ENCODE measurements at regions not wholly inside any gene's neighbourhood (a gene's known extent, or its start where the extent isn't known, plus 50 kb on each side); places are given as distances from the start of the nearest gene placed in this dataset.
A peak's percentile ranks its signal among the peaks of the same experiment; 100 is the strongest.
"Not testable (repeated sequence)": the region's sequence is repeated elsewhere in the genome, so short reads cannot be mapped to it uniquely, and the experiment has no call there.

DNA sequence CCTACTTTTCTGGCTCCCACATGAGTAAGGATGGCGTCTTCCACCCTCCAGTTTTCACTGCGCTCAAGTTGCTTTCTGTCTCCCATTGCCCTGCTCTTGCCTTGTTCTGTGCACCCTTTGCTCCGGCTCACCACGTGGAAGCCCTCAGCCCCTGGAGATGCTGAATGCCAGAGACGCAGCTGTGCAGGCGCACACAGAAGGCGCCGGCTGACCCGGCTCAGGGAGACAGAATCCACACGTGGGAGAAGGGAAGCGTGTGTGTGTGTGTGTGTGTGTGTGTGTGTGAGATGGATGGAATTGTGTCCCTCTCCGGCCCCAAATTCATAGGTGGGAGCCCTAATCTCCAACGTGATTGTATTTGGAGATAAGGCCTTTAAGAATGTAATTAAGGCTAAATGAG lies 118.2 kb upstream of the ERRFI1 start:
- no peak for DNase-seq (ENCODE audit: low read depth)

DNA sequence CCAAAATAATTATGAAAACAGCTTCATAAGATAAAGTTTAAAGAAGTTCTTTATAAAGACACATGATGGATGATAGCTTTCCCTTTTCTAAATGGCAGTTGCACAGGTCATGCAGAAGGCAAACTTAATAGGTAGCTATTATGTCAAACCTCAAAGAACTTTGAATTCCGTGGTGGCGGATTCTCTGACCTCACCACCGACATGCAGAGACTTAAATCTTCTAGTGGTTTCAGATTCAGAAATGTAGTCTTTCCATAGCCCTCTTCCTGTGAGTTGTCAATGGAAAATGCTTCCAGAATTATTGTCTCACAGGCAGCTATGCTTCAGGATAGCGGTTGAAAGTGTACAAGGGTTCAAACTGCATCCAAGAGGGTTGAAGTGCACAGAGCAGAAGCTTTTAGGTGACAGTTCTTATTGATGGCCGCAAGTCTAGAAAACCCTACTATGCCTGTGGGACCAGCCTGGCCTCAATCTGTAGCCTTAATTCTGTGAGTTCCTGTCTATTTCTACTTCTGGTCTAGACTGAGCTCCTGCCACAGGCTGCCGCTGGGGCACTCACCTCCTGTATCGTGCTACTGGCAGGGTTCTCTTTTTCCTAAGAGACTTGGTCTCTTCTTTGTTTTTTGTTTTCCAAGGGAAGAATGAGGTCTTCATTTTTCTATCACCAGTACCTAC lies 117.0 kb upstream of the ERRFI1 start:
- no peak for DNase-seq (ENCODE audit: low read depth)

DNA sequence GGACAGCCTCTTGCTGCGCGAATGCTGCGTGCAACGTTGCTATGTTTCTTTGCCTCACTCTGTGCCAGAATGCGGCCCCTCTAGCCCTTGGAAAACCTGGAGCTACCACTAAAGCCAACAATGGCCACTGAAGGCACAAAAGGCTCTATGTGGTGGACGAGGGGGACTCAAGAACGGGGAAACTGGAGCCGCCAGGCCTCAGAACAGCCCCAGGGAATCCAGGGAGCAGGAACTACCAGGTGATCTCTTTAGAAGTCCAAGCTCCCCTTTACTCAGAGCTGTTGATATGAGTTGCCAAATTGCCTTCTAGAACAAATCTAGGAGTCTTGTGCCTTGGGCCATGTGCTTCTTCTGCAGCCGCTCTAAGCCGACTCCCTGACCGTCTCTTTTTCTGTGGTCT lies 113.8 kb upstream of the ERRFI1 start:
- no peak for DNase-seq (ENCODE audit: low read depth)

DNA sequence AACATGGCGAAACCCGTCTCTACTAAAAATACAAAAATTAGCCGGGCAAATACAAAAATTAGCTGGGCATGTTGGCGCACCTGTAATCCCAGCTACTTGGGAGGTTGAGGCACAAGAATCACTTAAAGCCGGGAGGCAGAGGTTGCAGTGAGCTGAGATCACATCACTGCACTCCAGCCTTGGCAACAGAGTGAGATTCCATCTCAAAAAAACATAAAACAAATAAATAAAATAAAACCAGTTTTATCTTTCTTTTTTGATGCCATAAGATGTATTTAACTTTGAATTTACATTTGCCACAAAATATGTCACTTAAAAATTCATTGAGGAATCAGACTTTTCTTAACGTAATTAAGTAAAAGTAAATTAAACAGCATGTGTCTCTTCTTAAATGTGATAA lies 113.3 kb upstream of the ERRFI1 start:
- DNase-seq (ENCODE audit: low read depth): no peak

DNA sequence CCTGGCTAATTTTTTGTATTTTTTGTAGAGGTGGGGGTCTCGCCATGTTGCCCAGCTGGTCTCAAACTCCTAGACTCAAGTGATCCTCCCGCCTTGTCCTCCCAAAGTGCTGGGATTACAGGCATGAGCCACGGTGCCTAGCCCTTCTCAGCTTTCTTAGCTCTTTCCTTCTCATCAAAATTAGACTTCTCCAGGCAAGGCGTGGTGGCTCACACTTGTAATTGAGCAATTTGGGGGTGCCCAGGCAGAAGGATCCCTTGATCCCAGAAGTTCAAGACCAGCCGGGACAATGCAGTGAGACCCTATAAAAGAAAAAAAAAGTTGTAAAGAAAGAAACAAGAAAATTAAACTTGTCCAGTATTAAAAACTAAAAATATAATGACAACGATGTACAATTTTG lies 112.6 kb upstream of the ERRFI1 start:
- no peak for DNase-seq (ENCODE audit: low read depth)

DNA sequence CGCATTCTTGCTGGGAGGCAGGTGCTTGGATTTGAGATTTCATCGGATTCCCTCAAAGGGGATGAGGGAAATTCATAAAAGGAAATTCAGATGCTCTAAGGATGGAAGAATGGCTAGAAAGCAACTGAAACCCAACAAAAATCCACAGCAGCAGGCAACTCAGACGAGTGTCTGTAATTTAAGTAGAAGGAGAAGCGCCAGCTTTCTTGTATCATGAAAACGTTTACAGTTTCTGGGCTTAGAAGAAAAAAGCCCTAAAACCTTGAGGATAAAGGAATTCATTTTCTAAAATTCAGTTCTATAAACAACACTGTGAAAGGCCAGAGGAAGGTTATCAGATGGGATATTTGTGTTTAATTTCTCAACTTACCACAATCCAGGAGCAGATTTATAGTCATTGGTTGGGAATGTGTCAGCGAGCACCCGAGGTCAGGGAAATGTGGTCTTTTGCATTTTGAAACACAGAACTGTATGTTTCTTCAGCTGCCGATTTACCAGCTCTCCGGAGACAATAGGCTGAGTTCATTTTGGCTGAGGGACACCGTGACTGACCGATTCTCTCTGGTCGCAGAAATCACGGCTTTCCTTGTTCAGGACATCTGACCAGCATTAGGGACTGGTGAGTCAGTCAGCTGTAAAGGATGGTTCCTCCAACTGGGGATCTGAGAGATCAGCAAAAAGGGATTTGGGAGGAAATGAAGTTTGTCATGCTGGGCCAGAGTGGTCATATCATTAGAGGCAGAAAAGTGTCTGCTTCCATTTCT lies 111.6 kb upstream of the ERRFI1 start:
- peak; percentile 96 for DNase-seq (ENCODE audit: low read depth)

DNA sequence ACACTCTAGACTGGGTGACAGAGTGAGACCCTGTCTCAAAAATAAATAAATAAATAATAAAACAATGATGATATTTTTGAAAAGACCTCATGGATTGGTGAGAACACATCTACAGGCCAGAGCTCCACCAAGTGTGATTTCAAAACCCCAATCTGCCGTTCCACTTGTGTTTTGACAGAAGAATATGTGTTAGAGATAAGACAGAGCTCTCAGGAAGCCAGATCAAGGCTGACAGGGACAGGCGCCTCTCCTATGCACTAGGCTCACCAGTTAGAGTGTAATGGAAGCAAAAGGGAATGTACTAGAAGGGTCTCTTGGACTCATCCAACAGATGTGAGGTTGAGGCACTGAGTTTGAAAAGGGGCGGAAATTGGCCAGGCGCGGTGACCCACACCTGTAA lies 110.7 kb upstream of the ERRFI1 start:
- no peak for DNase-seq (ENCODE audit: low read depth)

DNA sequence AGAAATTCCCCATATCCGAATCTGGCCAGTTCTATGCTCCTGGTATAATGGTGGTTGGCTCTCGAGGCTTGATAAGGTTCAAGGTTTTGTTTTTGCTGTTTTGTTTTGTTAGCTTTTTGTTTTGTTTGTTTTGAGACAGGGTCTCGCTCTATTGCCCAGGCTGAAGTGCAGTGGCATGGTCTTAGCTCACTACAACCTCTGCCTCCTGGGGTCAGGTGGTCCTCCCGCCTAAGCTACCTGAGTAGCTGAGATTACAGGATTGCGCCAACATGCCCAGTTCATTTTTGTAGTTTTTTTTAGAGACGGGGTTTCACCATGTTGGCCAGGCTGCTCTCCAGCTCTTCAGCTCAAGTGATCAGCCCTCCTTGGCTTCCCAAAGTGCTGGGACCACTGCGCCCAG lies 109.1 kb upstream of the ERRFI1 start:
- DNase-seq (ENCODE audit: low read depth): no peak

DNA sequence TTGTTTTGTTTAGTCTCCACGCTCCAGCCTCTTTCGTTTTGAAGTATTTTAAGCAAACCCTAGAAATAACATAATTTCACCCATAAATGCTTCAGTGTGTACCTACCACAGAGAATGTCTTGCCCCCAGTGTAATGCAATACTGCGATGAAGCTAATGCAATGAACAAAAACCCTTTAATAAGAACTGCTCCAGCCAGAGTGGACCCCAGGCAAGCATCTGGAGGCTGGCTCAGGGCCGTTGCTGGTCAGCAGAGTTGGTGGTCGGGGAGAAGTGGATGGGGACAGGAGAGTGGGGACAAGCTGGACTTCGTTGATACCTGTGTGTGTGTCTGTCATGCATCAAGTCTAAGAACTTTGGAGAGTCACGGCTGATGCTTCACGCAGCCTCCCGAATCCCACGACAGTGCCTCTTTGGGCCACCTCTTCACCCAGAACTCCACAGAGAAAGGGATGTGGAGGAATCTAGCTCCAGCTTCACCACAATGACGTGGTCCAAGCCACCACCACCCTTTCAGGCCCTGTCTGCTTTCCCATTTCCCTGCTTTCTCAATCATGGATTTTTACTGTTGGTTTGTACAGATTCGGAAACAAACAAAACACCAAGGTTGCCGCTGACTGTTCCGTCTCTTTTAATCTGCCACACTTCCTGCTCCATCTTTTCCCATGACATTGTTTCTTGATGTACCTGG lies 108.6 kb upstream of the ERRFI1 start:
- DNase-seq (ENCODE audit: low read depth): no peak

DNA sequence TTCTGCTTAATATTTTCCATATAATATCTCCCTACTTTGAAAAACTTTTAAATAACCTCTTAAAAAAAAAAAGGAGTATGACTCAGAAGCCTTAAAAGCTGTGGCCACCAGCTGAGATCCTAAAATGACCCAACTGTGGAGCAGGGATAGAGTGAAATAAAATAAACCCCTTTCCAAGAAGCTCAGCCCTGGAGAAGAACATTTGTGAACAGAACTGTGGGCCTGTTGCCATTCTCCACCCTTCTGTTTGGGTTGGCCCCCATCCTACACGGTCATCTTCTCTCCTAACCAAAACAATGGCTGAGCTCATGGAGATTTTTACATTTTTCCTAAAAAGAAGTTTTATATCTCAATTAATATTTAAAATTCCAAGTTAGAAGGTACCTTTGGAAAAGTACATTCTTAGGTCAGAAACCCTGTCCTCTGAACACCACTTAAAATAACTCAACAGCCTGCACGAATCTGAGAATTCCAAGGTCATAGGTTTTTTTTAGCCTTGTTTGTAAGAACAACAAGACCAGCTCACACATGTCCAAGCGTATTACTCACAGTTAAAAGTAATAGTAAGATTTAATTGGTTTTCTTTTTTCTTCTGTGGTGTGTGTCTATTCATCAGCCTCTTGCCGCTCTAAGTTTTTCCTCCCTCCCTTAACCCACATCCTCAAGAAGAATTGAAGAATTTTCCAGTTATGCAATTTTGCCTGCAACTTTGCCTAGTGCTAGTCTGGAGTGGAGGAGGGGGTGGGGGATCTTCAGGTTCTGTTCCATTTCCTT lies 107.7 kb upstream of the ERRFI1 start:
- peak; percentile 75 for DNase-seq (ENCODE audit: low read depth)

DNA sequence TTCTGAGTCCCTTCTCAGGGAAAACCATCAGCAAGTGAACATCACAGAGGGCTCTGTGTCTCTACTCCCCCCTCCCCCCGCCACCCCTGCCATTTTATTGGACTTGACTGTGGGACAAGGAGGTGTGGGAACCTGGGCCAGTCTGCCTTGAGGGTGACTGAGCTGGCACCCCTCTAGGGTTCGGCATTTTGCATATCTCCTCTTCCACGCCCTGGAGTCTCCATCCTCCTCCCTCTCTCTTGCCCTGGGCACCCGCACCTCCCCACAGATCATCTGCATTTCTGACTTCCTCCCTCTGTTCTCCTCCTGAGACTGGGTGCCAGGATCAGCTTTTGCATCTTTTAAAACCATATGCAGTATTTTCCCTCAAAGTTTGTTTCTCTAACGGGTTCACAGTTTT lies 107.1 kb upstream of the ERRFI1 start:
- peak; percentile 10 for DNase-seq (ENCODE audit: low read depth)

DNA sequence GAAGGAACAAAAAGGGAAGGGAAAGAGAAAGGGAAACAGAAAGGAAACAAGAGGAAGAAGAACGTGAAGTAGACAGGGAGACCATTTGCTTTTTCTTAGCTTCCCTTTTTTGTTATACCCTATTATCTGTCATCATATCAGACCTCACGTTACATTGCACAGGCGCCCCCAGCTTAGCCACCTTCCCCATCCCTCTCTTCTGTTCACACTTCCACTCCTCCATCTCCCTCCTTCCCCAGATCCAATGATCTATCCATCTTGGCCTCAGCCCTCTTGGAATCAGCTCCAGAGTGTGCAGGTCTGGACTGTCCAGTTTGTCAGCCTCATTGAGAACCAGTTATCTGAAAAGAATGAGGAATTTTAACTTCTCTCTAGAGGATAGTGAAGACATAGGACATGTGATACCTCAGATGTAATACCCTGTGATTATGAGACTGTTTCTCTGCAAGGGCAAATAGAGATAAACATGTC lies 101.1 kb upstream of the ERRFI1 start:
- DNase-seq (ENCODE audit: low read depth): no peak

DNA sequence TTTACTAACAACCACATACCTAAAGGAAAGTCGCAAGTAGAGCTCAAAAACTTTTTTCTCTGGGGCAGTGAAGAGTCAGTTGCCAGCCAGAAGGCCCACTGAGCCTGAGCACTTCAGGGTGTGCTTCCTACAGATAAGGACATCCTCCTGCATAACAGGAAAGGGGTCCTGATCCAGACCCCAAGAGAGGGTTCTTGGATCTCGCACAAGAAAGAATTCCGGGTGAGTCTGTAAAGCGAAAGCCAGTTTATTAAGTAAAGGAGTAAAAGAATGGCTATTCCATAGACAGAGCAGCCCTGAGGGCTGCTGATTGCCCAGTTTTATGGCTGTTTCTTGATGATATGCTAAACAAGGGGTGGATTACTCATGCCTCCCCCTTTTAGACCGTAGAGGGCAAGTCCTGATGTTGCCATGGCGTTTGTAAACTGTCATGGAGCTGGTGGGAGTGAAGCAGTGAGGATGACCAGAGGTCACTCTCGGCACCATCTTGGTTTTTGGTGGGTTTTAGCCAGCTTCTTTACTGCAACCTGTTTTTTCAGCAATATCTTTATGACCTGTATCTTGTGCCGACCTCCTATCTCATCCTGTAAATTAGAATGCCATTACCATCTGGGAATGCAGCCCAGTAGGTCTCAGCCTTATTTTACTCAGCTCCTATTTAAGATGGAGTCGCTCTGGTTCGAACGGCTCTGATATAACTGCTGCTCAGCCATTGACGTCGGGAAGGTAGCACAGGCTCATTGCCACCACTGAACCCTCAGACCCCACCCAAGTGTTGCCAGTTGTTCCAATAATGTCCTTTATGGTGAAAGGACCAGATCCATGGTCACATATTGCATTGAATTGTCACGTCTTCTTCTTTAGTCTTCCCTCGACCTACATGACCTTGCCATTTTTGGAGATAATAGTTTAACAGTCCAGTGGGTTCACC lies 96.6 kb upstream of the ERRFI1 start:
- no peak for DNase-seq (ENCODE audit: low read depth)

DNA sequence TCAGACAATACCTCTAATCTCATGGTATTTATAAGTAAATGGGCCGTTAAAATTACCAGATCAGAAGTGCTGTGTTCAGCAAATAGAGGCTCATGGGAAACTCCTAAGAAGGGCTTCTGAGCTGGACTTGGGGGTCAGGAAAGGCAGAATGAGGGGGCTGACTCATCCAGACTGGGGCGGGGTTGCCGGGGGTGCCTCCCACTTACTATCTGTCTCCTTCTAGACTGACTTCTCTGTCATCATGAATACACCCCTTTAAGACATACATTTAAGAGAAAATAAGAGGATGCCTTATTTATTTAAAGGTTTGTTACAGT lies 96.0 kb upstream of the ERRFI1 start:
- DNase-seq (ENCODE audit: low read depth): no peak

DNA sequence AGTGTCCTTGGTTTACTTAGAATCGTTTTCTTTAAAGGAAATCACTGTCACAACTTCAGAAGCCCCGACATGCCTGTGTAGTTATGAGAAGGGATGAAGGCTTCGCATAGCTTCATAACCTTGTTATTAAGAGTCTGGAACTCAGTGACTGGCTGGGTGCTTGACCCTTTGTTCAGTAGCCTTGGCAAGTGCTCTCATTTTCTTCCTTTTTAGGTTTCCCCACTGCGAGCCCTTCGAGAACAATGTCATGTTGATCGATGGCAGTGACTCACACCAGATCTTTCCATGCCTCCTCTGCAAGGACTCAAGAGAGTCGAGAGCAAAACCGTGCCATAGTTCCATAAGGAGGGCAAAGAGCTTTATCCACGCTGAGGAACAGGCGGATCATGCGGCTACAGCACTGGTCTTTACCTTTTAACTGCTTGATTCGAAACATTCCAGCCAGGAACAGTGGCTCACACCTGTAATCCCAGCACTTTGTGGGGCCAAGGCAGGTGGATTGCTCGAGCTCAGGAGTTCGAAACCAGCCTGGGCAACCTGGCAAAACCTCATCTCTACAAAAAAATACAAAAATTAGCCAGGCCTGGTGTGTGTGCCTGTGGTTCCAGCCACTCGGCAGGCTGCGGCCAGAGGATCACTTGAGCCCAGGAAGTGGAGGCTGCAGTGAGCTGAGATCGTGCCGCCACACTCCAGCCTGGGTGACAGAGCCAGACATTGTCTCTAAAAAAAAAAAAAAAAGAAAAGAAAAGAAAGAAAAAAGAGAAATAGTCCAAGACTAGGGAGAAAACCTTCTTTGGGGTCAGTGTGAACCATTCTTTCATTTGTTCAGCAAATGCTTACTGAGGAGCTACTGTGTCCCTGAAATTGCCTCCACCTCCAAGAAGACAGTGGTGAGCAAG lies 95.4 kb upstream of the ERRFI1 start:
- no peak for DNase-seq (ENCODE audit: low read depth)

DNA sequence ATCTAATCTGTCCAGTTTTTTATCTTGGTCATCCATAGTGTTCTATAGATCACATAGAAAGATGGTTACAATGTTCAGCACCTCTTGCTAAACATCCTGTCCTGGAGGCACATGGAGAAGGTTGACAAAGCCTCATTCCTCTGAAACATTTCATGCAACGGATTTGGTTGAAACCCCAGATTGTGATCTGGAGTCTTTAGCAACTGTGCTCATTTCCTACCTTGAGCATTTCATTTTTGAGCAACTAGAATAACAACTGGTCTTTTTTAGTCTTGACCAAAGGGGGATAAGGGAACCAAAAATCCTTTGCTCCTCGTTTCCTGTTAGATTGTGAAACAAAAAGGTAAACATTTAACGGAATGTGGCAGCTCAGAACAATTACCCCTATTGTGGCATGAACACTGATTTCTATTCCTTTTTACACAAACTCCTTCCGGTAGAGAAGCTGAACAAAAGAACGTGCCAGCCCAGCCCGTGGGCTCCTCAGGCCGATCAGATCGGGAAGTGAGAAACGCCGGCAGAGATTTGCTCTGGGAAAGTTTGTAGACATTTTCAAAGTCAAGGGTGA lies 94.7 kb upstream of the ERRFI1 start:
- DNase-seq (ENCODE audit: low read depth): no peak

DNA sequence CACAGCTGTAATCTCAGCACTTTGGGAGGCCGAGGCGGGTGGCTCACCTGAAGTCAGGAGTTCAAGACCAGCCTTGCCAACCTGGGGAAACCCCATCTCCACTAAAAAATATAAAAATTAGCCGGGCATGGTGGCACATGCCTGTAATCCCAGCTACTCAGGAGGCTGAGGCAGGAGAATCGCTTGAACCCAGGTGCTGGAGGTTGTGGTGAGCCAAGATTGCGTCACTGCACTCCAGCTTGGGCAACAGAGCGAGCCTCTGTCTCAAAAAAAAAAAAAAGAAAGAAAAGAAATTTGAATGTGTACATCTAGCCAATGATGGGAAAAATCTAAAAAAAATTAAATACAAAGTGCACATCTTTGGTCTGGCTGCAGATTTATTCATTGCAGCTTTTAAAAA lies 92.6 kb upstream of the ERRFI1 start:
- not testable (repeated sequence) for DNase-seq (ENCODE audit: low read depth)

DNA sequence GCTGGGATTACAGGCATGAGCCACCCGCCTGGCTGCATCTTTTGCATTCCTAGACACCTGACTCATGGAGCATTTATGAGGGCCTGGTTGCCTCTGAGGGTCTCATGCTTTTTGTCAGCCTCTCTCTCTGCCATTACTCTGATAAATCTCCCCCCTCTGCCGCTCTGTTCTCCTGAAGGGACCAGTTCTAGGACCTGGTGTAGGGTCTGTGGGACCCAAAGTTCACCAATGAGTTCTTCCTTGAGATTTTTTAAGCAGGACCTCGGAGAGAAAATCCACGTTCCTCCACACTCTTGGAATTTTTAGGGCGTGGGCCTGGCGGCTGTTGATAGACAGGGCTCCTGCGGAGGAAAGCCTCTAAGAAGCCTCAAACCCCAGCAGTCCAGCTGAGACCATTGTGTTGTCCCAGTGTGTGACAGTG lies 91.9 kb upstream of the ERRFI1 start:
- no peak for DNase-seq (ENCODE audit: low read depth)

DNA sequence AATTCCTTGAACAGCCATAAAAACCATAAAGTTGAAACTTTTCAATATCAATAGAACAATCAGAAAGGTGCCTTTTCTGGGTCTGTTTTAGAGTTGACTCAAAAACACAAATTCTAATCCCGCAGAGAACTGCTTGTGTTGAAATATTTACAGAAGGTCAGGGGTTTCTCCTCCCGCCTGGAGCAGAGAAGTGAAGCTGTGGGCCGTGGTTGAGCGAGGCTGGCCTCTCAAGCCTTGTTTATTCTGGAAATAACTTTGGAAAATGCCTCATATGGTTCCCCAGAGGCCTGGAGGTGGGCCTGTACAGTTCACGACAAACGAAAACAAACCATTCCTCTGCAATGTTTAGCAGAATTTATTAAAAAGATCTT lies 90.8 kb upstream of the ERRFI1 start:
- no peak for DNase-seq (ENCODE audit: low read depth)

DNA sequence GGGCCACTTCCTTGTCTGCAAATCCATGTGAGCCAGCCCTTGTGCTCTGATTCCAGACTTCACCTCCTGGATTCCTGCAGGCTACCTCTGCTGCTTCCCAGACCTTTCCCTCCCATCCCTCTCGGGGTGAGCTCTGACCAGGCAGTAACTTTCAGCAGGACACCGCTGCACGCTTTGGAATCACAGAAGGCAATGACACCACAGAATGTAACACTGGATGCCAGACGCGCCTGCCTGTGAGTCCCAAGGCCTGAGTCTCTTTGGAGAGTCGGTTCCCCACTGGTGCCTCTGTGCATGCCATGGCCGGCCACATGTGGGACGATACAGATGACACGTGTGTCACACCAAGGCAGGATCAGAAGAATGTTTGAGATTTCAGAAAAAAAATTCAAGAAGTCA lies 89.7 kb upstream of the ERRFI1 start:
- no peak for DNase-seq (ENCODE audit: low read depth)
